ENCODE measurements at regions not wholly inside any gene's neighbourhood (a gene's known extent, or its start where the extent isn't known, plus 50 kb on each side); places are given as distances from the start of the nearest gene placed in this dataset.
A peak's percentile ranks its signal among the peaks of the same experiment; 100 is the strongest.
"Not testable (repeated sequence)": the region's sequence is repeated elsewhere in the genome, so short reads cannot be mapped to it uniquely, and the experiment has no call there.

DNA sequence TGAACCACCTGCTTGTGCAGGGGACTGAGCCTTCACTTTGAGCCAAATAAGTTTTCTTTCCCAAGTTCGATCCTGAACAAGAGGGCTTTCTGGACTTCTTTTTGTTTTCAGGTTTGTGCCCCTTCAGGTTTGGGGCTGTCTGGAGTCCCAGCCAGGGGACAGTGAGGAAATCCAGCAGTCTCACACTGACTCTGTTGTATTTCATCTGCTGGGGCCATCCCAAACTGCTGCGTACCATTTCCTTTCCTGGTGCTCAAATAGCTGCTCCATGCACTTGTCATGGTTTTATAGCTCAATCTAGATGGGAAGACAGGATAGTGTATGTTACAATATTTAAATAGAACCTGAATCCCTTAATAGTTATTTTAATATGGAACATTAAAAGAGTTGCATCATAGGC is 66.3 kb upstream of the IGLL5 start:
- Histone ChIP-seq H3K27ac (no peak overlapping the region), H3K4me1 (no peaks in the 10 kb centered on the region), H3K36me3 (no peaks in the 10 kb centered on the region), H3K9me3 (no peaks in the 10 kb centered on the region), H3K4me3 (no peak overlapping the region), H3K27me3 (ENCODE audit: low read depth) (peaks cover 6% of the 10 kb centered on the region)
- intact Hi-C loops (cut with DNase I), result no loop called here
- no peak for DNase-seq
- ATAC-seq, result no peak
- TF ChIP-seq, protein P1, sequence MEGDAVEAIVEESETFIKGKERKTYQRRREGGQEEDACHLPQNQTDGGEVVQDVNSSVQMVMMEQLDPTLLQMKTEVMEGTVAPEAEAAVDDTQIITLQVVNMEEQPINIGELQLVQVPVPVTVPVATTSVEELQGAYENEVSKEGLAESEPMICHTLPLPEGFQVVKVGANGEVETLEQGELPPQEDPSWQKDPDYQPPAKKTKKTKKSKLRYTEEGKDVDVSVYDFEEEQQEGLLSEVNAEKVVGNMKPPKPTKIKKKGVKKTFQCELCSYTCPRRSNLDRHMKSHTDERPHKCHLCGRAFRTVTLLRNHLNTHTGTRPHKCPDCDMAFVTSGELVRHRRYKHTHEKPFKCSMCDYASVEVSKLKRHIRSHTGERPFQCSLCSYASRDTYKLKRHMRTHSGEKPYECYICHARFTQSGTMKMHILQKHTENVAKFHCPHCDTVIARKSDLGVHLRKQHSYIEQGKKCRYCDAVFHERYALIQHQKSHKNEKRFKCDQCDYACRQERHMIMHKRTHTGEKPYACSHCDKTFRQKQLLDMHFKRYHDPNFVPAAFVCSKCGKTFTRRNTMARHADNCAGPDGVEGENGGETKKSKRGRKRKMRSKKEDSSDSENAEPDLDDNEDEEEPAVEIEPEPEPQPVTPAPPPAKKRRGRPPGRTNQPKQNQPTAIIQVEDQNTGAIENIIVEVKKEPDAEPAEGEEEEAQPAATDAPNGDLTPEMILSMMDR (IDR thresholded peaks at IDR 0.05), result no peak

DNA sequence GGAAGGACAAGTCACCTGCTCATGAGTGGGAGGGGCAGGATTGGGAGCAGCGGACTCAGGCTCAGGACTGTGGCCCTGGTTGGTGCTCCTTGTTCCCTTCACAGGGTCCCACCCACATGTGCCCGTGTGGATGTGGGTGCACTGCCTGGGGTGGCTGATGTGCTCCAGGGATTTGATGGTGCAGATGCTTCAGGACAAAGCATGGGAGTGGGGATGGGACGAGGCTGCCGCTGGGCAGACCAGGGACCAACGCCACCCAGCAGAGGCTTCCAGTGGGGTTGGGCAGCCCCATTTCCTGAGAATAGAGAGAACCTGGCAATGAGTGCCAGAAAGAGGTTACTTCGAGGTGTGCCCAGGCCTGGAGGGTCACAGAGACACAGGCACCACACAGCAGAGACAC is 65.5 kb upstream of the IGLL5 start:
- DNase-seq, result no peak
- H3K36me3 ChIP-seq, result no peaks in the 10 kb centered on the region
- no peak overlapping the region for H3K4me3 ChIP-seq
- peaks cover 3% of the 10 kb centered on the region for H3K27me3 ChIP-seq (ENCODE audit: low read depth)
- TF ChIP-seq, protein P1 (IDR thresholded peaks at IDR 0.05), result no peak
- peak overlapping the region; percentile 47 for H3K27ac ChIP-seq
- ATAC-seq, result no peak
- H3K9me3 ChIP-seq, result no peaks in the 10 kb centered on the region
- no peaks in the 10 kb centered on the region for H3K4me1 ChIP-seq
- intact Hi-C loops (cut with DNase I), result no loop called here

DNA sequence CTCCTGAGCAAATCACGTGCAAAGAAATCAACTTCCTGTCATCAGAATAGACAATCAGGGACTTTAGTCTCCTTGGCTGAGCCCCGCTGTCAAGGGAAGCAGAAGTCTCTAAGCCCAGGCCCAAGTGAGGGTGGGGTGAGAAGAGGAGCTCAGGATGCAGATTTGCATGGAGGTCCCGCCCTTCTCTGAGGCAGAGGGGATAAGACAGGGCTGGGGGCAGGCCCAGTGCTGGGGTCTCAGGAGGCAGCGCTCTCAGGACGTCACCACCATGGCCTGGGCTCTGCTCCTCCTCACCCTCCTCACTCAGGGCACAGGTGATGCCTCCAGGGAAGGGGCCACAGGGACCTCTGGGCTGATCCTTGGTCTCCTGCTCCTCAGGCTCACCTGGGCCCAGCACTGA is 65.1 kb upstream of the IGLL5 start:
- H3K36me3 ChIP-seq; H3K27me3 ChIP-seq (ENCODE audit: low read depth); intact Hi-C loops (cut with DNase I); H3K27ac ChIP-seq; H3K4me1 ChIP-seq; ATAC-seq; H3K4me3 ChIP-seq; DNase-seq; H3K9me3 ChIP-seq: not testable (repeated sequence)

DNA sequence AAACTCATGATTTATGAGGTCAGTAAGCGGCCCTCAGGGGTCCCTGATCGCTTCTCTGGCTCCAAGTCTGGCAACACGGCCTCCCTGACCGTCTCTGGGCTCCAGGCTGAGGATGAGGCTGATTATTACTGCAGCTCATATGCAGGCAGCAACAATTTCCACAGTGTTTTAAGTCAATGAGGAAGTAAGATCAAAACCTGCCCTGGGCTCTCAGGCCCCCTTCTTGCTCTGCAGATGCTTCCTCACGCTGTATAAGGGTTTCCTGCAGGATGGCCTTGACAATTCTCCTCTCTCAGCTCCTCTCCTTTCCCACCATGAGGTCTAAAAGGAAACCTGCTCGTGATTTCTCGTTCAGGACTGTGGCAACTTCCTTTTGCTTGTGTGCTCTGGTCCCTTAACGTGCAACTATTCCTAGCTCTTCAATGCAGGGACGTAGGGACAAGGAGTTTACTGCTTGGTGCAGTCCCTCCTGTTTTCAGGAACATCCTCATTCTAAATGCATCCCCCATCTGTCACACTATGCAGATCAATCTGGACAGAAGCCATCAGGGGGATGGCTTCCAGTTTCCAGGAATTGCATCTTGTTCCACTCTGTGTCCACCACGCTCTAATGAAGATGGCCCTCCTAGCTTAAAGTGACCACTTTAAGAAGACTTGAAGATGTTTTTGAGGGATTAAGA is 64.3 kb upstream of the IGLL5 start:
- Histone ChIP-seq H3K27ac (no peak overlapping the region), H3K4me1 (no peaks in the 10 kb centered on the region), H3K27me3 (ENCODE audit: low read depth) (peaks cover 10% of the 10 kb centered on the region), H3K9me3 (no peaks in the 10 kb centered on the region), H3K36me3 (no peaks in the 10 kb centered on the region), H3K4me3 (no peak overlapping the region)
- DNase-seq (no peak), ATAC-seq (no peak)
- TF ChIP-seq, protein P1 (IDR thresholded peaks at IDR 0.05), result no peak
- intact Hi-C loops (cut with DNase I), result no loop called here

DNA sequence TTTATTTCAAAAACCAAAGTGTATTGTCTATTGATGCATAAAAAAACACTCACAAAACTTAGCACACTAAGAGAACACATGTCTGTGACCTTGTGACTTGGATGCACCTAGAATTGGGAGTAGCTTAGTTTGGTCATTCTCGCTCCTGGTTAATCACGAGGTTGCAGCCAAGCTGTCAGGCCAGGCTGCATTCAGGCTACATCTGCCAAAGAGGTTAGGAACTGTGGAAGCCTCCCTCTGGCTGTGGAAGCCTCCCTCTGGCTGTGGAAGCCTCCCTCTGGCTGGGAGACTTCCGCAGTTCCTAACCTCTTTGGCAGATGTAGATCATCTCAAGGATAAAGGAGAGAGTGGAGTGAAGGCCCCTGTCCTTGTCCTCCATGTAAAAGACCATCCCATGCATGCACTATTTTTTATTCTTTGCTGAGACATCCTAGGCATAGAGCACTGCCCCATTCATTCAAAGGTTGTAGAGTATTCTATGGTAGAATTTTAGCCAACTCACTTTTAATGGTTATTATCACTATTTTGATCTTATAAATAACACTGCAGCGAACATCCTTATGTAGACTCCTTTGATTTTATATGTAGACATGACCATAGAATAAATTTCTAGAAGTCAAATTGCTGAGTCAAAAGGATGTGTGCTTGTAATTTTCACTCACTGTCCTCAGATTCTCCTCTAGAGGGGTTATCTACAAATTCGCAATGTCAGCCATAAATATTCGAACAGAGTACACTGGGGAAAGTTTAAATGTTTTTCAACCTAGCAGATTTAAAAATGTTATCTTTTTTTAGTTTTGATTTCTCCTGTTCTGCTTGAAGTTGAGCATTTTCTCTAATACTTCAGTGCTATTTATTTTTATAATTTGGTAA is 63.0 kb upstream of the IGLL5 start:
- H3K4me3 ChIP-seq, result no peak overlapping the region
- DNase-seq (no peak), ATAC-seq (no peak)
- H3K4me1 ChIP-seq, result no peaks in the 10 kb centered on the region
- no peak overlapping the region for H3K27ac ChIP-seq
- H3K9me3 ChIP-seq, result no peaks in the 10 kb centered on the region
- intact Hi-C loops (cut with DNase I), result no loop called here
- H3K27me3 ChIP-seq (ENCODE audit: low read depth), result peaks cover 10% of the 10 kb centered on the region
- TF ChIP-seq, protein P1 (IDR thresholded peaks at IDR 0.05), result no peak
- no peaks in the 10 kb centered on the region for H3K36me3 ChIP-seq

DNA sequence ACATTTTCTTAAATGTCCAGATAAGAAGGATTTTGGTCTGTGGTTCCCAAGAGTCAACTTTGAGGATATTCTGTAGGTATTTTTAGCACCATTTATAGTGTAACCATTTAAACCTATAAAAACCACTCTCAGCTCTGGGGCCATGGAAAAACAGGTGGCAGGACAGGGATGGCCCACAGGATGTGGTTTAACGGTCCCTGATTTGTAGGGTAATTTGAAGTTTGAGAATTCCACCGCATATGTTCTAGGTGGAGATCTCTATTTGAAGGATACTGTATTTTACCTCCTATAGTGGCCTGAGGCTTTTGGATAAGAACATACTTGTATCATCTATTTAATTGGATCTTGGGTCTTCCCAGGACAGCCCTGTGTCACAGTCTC is 62.4 kb upstream of the IGLL5 start:
- no peak for ATAC-seq
- no peaks in the 10 kb centered on the region for H3K9me3 ChIP-seq
- no peak for DNase-seq

More for the DNA sequence above, 62.4 kb upstream of the IGLL5 start:
- no peak overlapping the region for H3K27ac ChIP-seq
- TF ChIP-seq, protein P1 (IDR thresholded peaks at IDR 0.05), result no peak
- intact Hi-C loops (cut with DNase I), result no loop called here
- no peaks in the 10 kb centered on the region for H3K4me1 ChIP-seq
- no peak overlapping the region for H3K4me3 ChIP-seq
- no peaks in the 10 kb centered on the region for H3K36me3 ChIP-seq
- H3K27me3 ChIP-seq (ENCODE audit: low read depth), result peaks cover 10% of the 10 kb centered on the region
